ENCODE measurements at regions not wholly inside any gene's neighbourhood (a gene's known extent, or its start where the extent isn't known, plus 50 kb on each side); places are given as distances from the start of the nearest gene placed in this dataset.

GRCh38 chr5:121692158-121692557 is 159.5 kb upstream of the FTMT start:
- H3K9ac ChIP-seq = no peak overlapping the region
- H3K4me2 ChIP-seq = no peak overlapping the region
- CTCF ChIA-PET = no interaction called here
- no peak for TF ChIP-seq RFX5 (IDR thresholded peaks at IDR 0.05; ENCODE audit: low read length)
- no peak overlapping the region for H3K27ac ChIP-seq (ENCODE audit: low read depth in 2 of 2, low read length in 1 of 2)
- H3K79me2 ChIP-seq (ENCODE audit: insufficient read depth) = no peaks in the 10 kb centered on the region
- H3K9me3 ChIP-seq = no peaks in the 10 kb centered on the region
- no peak overlapping the region for H2AFZ ChIP-seq (ENCODE audit: low read depth)
- H3K4me1 ChIP-seq (ENCODE audit: control insufficient read depth in 1 of 2, insufficient read depth in 2 of 2, low read depth in 1 of 2, low read length in 1 of 2) = no peaks in the 10 kb centered on the region; a peak in 1 of 4 replicates
- H3K36me3 ChIP-seq (replicated peaks in 1 of 2; ENCODE audit: control insufficient read depth in 1 of 2, insufficient read depth in 2 of 2, low read length in 1 of 2) = no peaks in the 10 kb centered on the region
- H3F3A ChIP-seq (replicated peaks; ENCODE audit: insufficient read depth) = no peaks in the 10 kb centered on the region
- H3K27me3 ChIP-seq (ENCODE audit: insufficient read depth) = no peaks in the 10 kb centered on the region
- DNase-seq = no peak
- POLR2A ChIA-PET = no interaction called here
- WGBS (ENCODE audit: low lambda C conversion rate) = 54% methylated on average over 2 of the region's 2 CpGs
- no peak overlapping the region for H3K4me3 ChIP-seq (ENCODE audit: low read depth in 2 of 2, low read length in 1 of 2)
- H4K20me1 ChIP-seq (ENCODE audit: insufficient read depth) = no peaks in the 10 kb centered on the region
- H3K9me2 ChIP-seq = no peaks in the 10 kb centered on the region

DNA sequence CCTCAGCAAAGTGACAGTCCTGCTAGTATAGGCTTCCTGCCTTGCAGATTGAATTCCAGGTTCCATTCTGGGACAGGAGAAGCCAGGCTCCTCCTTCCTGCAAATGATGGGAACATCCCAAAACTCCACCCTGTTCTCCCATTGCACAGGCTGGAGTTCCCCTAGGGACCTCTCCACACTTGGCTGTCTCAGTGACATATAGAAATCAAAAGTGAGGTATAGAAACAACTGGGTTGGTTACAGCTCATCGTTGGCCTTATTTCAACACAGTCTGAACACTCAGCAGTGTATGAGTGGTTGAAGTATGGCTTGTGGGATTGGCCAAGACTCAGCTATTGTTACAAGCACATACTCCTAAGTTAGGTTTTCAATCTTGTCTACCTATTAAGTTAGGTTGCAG is 157.8 kb upstream of the FTMT start:
- no peak overlapping the region for H3K27ac ChIP-seq (ENCODE audit: low read depth in 2 of 2, low read length in 1 of 2)
- no peak for TF ChIP-seq RXRA (IDR thresholded peaks at IDR 0.05; ENCODE audit: borderline replicate concordance, low read depth)
- no peak for TF ChIP-seq TCF12 (IDR thresholded peaks at IDR 0.05)
- no peak for TF ChIP-seq FOXM1 (IDR thresholded peaks at IDR 0.05; ENCODE audit: low read depth)
- TF ChIP-seq GATA2 (CRISPR knock-in tag; IDR thresholded peaks at IDR 0.05) = no peak
- TF ChIP-seq NRF1 (IDR thresholded peaks at IDR 0.05; ENCODE audit: low read depth, low read length) = no peak
- no peaks in the 10 kb centered on the region for H3F3A ChIP-seq (replicated peaks; ENCODE audit: insufficient read depth)
- no peak overlapping the region for H3K4me2 ChIP-seq
- DNase-seq = no peak
- no peaks in the 10 kb centered on the region for H3K27me3 ChIP-seq (ENCODE audit: insufficient read depth)
- no peak overlapping the region for H3K4me3 ChIP-seq (ENCODE audit: low read depth in 2 of 2, low read length in 1 of 2)
- H3K36me3 ChIP-seq (replicated peaks in 1 of 2; ENCODE audit: control insufficient read depth in 1 of 2, insufficient read depth in 2 of 2, low read length in 1 of 2) = no peaks in the 10 kb centered on the region
- ChIA-PET POLR2A (no interaction called here), CTCF (no interaction called here)
- WGBS (ENCODE audit: low lambda C conversion rate) = 25% methylated on average over 1 of the region's 1 CpG
- H4K20me1 ChIP-seq (ENCODE audit: insufficient read depth) = no peaks in the 10 kb centered on the region
- no peaks in the 10 kb centered on the region; a peak in 1 of 4 replicates for H3K4me1 ChIP-seq (ENCODE audit: control insufficient read depth in 1 of 2, insufficient read depth in 2 of 2, low read depth in 1 of 2, low read length in 1 of 2)
- H2AFZ ChIP-seq (ENCODE audit: low read depth) = no peak overlapping the region
- no peaks in the 10 kb centered on the region for H3K9me2 ChIP-seq
- no peaks in the 10 kb centered on the region for H3K79me2 ChIP-seq (ENCODE audit: insufficient read depth)
- H3K9ac ChIP-seq = no peak overlapping the region
- H3K9me3 ChIP-seq = no peaks in the 10 kb centered on the region

DNA sequence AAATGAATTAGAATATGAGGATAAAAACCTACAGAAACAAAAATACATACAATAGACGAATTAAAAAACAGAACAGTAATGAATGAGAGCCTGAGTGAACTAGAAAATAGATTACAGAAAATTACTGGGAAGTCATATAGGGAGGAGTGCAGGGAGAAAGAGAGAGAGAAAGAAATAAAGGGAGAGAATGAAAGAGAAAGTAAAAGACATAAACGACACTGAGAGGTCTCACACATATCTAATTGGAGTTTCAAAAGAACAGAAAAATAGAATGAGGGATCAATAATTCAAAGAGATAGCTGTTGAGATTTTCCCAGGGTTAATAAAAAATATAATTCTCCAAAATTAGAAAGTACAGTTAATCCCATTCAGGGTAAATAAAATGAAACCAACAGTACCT is 156.4 kb upstream of the FTMT start:
- ChIA-PET POLR2A (no interaction called here), CTCF (no interaction called here)
- Histone ChIP-seq H4K20me1 (ENCODE audit: insufficient read depth) (no peaks in the 10 kb centered on the region), H3K4me1 (ENCODE audit: control insufficient read depth in 1 of 2, insufficient read depth in 2 of 2, low read depth in 1 of 2, low read length in 1 of 2) (no peaks in the 10 kb centered on the region), H3K4me3 (ENCODE audit: low read depth in 2 of 2, low read length in 1 of 2) (no peak overlapping the region), H3K79me2 (ENCODE audit: insufficient read depth) (no peaks in the 10 kb centered on the region), H3K9me2 (no peaks in the 10 kb centered on the region), H3K9me3 (no peaks in the 10 kb centered on the region), H3K27ac (ENCODE audit: low read depth in 2 of 2, low read length in 1 of 2) (no peak overlapping the region), H3K4me2 (no peak overlapping the region), H2AFZ (ENCODE audit: low read depth) (peak overlapping the region; percentile 31), H3K27me3 (ENCODE audit: insufficient read depth) (no peaks in the 10 kb centered on the region), H3K36me3 (replicated peaks in 1 of 2; ENCODE audit: control insufficient read depth in 1 of 2, insufficient read depth in 2 of 2, low read length in 1 of 2) (no peaks in the 10 kb centered on the region), H3K9ac (no peak overlapping the region), H3F3A (replicated peaks; ENCODE audit: insufficient read depth) (no peaks in the 10 kb centered on the region)
- no peak for DNase-seq
- 57% methylated on average over 2 of the region's 2 CpGs for WGBS (ENCODE audit: low lambda C conversion rate)
- no peak for TF ChIP-seq RFX5 (IDR thresholded peaks at IDR 0.05; ENCODE audit: low read length)

DNA sequence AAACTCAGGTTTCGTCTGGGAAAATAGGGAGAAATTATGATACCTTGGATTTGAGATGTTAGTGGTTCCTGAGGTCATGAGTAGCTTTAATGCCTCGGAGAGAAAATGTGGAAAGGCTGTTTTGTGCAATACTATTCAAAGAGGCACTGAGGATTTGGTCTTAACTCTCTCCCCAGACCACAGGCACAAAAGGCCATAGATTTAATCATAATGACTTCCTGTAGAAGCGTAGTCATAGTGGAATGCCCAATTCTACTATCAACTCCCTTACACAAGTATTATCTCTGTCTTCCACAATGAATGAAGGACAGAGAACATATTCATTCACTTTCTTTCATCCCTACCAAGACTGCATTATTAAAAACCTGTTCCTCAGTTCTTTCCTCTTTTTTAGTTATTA is 153.0 kb upstream of the FTMT start:
- no peak overlapping the region for H3K4me3 ChIP-seq (ENCODE audit: low read depth in 2 of 2, low read length in 1 of 2)
- H3F3A ChIP-seq (replicated peaks; ENCODE audit: insufficient read depth) = no peaks in the 10 kb centered on the region
- POLR2A ChIA-PET = no interaction called here
- no peaks in the 10 kb centered on the region for H4K20me1 ChIP-seq (ENCODE audit: insufficient read depth)
- WGBS (ENCODE audit: low lambda C conversion rate) = 42% methylated on average over 3 of the region's 3 CpGs
- no peak overlapping the region for H3K9ac ChIP-seq
- H3K4me2 ChIP-seq = no peak overlapping the region
- no peaks in the 10 kb centered on the region for H3K9me3 ChIP-seq
- no peaks in the 10 kb centered on the region for H3K36me3 ChIP-seq (replicated peaks in 1 of 2; ENCODE audit: control insufficient read depth in 1 of 2, insufficient read depth in 2 of 2, low read length in 1 of 2)
- H3K27me3 ChIP-seq (ENCODE audit: insufficient read depth) = no peaks in the 10 kb centered on the region
- H3K9me2 ChIP-seq = no peaks in the 10 kb centered on the region
- no peak overlapping the region for H2AFZ ChIP-seq (ENCODE audit: low read depth)
- CTCF ChIA-PET = no interaction called here
- H3K4me1 ChIP-seq (ENCODE audit: control insufficient read depth in 1 of 2, insufficient read depth in 2 of 2, low read depth in 1 of 2, low read length in 1 of 2) = no peaks in the 10 kb centered on the region
- H3K27ac ChIP-seq (ENCODE audit: low read depth in 2 of 2, low read length in 1 of 2) = no peak overlapping the region
- DNase-seq = no peak
- H3K79me2 ChIP-seq (ENCODE audit: insufficient read depth) = no peaks in the 10 kb centered on the region
- TF ChIP-seq YY1 (IDR thresholded peaks at IDR 0.05; ENCODE audit: low read depth) (no peak), EZH2phosphoT487 (IDR thresholded peaks at IDR 0.05; ENCODE audit: borderline replicate concordance, low read depth) (no peak), RXRA (IDR thresholded peaks at IDR 0.05; ENCODE audit: borderline replicate concordance, low read depth) (no peak)
- TF ChIP-seq, protein P1, sequence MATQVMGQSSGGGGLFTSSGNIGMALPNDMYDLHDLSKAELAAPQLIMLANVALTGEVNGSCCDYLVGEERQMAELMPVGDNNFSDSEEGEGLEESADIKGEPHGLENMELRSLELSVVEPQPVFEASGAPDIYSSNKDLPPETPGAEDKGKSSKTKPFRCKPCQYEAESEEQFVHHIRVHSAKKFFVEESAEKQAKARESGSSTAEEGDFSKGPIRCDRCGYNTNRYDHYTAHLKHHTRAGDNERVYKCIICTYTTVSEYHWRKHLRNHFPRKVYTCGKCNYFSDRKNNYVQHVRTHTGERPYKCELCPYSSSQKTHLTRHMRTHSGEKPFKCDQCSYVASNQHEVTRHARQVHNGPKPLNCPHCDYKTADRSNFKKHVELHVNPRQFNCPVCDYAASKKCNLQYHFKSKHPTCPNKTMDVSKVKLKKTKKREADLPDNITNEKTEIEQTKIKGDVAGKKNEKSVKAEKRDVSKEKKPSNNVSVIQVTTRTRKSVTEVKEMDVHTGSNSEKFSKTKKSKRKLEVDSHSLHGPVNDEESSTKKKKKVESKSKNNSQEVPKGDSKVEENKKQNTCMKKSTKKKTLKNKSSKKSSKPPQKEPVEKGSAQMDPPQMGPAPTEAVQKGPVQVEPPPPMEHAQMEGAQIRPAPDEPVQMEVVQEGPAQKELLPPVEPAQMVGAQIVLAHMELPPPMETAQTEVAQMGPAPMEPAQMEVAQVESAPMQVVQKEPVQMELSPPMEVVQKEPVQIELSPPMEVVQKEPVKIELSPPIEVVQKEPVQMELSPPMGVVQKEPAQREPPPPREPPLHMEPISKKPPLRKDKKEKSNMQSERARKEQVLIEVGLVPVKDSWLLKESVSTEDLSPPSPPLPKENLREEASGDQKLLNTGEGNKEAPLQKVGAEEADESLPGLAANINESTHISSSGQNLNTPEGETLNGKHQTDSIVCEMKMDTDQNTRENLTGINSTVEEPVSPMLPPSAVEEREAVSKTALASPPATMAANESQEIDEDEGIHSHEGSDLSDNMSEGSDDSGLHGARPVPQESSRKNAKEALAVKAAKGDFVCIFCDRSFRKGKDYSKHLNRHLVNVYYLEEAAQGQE (IDR thresholded peaks at IDR 0.05; ENCODE audit: low read depth, low read length) = no peak
- TF ChIP-seq, protein P2, sequence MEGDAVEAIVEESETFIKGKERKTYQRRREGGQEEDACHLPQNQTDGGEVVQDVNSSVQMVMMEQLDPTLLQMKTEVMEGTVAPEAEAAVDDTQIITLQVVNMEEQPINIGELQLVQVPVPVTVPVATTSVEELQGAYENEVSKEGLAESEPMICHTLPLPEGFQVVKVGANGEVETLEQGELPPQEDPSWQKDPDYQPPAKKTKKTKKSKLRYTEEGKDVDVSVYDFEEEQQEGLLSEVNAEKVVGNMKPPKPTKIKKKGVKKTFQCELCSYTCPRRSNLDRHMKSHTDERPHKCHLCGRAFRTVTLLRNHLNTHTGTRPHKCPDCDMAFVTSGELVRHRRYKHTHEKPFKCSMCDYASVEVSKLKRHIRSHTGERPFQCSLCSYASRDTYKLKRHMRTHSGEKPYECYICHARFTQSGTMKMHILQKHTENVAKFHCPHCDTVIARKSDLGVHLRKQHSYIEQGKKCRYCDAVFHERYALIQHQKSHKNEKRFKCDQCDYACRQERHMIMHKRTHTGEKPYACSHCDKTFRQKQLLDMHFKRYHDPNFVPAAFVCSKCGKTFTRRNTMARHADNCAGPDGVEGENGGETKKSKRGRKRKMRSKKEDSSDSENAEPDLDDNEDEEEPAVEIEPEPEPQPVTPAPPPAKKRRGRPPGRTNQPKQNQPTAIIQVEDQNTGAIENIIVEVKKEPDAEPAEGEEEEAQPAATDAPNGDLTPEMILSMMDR (IDR thresholded peaks at IDR 0.05) = no peak
- TF ChIP-seq, protein P3, sequence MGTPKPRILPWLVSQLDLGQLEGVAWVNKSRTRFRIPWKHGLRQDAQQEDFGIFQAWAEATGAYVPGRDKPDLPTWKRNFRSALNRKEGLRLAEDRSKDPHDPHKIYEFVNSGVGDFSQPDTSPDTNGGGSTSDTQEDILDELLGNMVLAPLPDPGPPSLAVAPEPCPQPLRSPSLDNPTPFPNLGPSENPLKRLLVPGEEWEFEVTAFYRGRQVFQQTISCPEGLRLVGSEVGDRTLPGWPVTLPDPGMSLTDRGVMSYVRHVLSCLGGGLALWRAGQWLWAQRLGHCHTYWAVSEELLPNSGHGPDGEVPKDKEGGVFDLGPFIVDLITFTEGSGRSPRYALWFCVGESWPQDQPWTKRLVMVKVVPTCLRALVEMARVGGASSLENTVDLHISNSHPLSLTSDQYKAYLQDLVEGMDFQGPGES (IDR thresholded peaks at IDR 0.05; ENCODE audit: low read depth, low read length) = no peak

Measured in SK-N-SH (cell line).